Panc1 (cell line): ENCODE measurements at regions not wholly inside any gene's neighbourhood (a gene's known extent, or its start where the extent isn't known, plus 50 kb on each side); places are given as distances from the start of the nearest gene placed in this dataset.

Experiments
- ATAC-seq: fragments of 200-7000 bp; cut with Tn5 transposase; 2 replicates; pipeline ENCODE4 v1.9.1; 2020; ENCODE audit warnings: mild to moderate bottlenecking, moderate library complexity
- BruUV-seq: library from RNA; stranded (reverse); fragments of 400-500 nt; replicated peaks from 2 replicates; lab custom pipeline; 2021; lab: Mats Ljungman, UMichigan
- CTCF ChIA-PET: fragments of 300-600 bp; sonication (Branson Sonifier 250); formaldehyde crosslinking; loops from one replicate; lab custom pipeline; 2022; ENCODE audit warnings: antibody characterized with exemption; lab: Charles Lee
- POLR2A ChIA-PET: fragments of 300-600 bp; sonication (Branson Sonifier 250); formaldehyde crosslinking; loops from one replicate; lab custom pipeline; 2022; ENCODE audit warnings: antibody characterized with exemption; lab: Charles Lee
- DNase-seq: peaks from one replicate; pipeline ENCODE4 v3.0.0-alpha.2; 2010; ENCODE audit warnings: low read depth, low spot score
- H3K27ac ChIP-seq: 2 replicates; pipeline ENCODE4 v1.5.1; 2011; ENCODE audit warnings: mild to moderate bottlenecking, low read length, inconsistent platforms
- H3K27me3 ChIP-seq: fragments of 200-500 bp; sonication (Bioruptor generic); 2 replicates; pipeline ENCODE4 v1.6.0; 2014; ENCODE audit warnings: low read length, inconsistent platforms; ENCODE audit not compliant: control insufficient read depth, insufficient read depth
- H3K36me3 ChIP-seq: fragments of 200-500 bp; sonication (Bioruptor generic); 2 replicates; pipeline ENCODE4 v1.5.1; 2014; ENCODE audit warnings: inconsistent platforms, mild to moderate bottlenecking, low read length, moderate library complexity; ENCODE audit not compliant: control insufficient read depth, insufficient read depth
- H3K4me1 ChIP-seq: 2 replicates; pipeline ENCODE4 v1.5.1; 2011; ENCODE audit warnings: inconsistent platforms, mild to moderate bottlenecking, low read length, moderate library complexity; ENCODE audit not compliant: control insufficient read depth, insufficient read depth
- H3K4me3 ChIP-seq, 2 experiments: 2 replicates each; pipeline ENCODE4 v1.5.1; 2011 to 2012; ENCODE audit warnings: low read depth in 2 of 2, low read length in 2 of 2, mild to moderate bottlenecking in 2 of 2, inconsistent platforms in 1 of 2, moderate library complexity in 1 of 2
- H3K9me3 ChIP-seq: fragments of 200-500 bp; sonication (Bioruptor generic); 2 replicates; pipeline ENCODE4 v1.5.1; 2014; ENCODE audit warnings: low read depth, mild to moderate bottlenecking, inconsistent platforms, low read length, moderate library complexity; ENCODE audit not compliant: control insufficient read depth, insufficient read depth
- CTCF ChIP-seq: fragments of 450-650 bp; IDR thresholded peaks from 2 replicates; pipeline ENCODE4 v1.5.1; 2017; ENCODE audit warnings: mild to moderate bottlenecking
- POLR2AphosphoS5 ChIP-seq: IDR thresholded peaks from 2 replicates; pipeline ENCODE4 v1.6.1; 2012; ENCODE audit warnings: mild to moderate bottlenecking, low read depth, low read length, moderate library complexity
- REST ChIP-seq, 2 experiments: IDR thresholded peaks; 2 replicates each; pipeline ENCODE4 v1.6.1; 2011 to 2012; ENCODE audit warnings: low read depth in 2 of 2, control low read depth in 1 of 2, low read length in 1 of 2, mild to moderate bottlenecking in 1 of 2, moderate library complexity in 1 of 2; ENCODE audit not compliant: insufficient read depth in 1 of 2
- SIN3A ChIP-seq: IDR thresholded peaks from 2 replicates; pipeline ENCODE4 v1.6.1; 2012; ENCODE audit warnings: low read depth, mild to moderate bottlenecking, low read length, moderate library complexity, borderline replicate concordance; ENCODE audit not compliant: insufficient read depth
- TCF7L2 ChIP-seq: IDR thresholded peaks from 2 replicates; pipeline ENCODE4 v1.6.1; 2011; ENCODE audit warnings: mild to moderate bottlenecking, low read depth, low read length, inconsistent platforms
- in situ Hi-C: cut with HindIII; loops from 2 replicates; pipeline ENCODE4 v1.10.0; 2016; ENCODE audit warnings: low sequenced_read_pairs, low pct_unique_long_range_greater_than_20kb
- intact Hi-C: fragments of 100-400 bp; cut with micrococcal nuclease; formaldehyde crosslinking; loops from one replicate; pipeline ENCODE4 v1.10.0; 2022; ENCODE audit not compliant: unreplicated experiment

DNA sequence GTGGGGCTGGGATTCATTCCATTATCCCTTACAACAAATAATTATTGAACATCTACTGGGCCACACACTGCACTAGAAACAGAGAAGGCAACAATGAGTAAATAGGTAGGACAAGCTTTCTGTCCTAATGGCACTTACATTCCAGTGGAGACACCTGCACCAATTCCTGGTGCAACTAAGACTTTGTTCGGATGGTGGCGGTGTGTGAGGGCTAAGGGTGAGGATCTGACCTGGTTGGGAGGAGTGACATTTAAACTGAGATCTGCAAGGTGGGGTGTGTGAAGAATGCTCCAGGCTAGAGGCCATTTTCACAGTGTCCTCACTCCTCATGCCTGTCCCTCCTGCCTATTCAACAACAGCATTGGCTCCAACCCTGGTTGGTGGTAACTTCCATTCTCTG is 510.0 kb downstream of the XYLT1 start:
- no peaks in the 10 kb centered on the region for H3K36me3 ChIP-seq
- TF ChIP-seq REST (IDR thresholded peaks at IDR 0.05; ENCODE audit: insufficient read depth in 1 of 2, low read depth in 2 of 2, low read length in 1 of 2), result no peak
- no peak for TF ChIP-seq SIN3A
- TF ChIP-seq TCF7L2, result no peak
- TF ChIP-seq CTCF, result no peak
- ChIA-PET CTCF (no interaction called here), POLR2A (no interaction called here)
- peaks cover 4% of the 10 kb centered on the region for H3K27me3 ChIP-seq
- intact Hi-C loops (no loop called here), in situ Hi-C loops (no loop called here)
- no peak overlapping the region for H3K27ac ChIP-seq
- no peaks in the 10 kb centered on the region for H3K9me3 ChIP-seq
- ATAC-seq, result no peak
- no TSS peak for BruUV-seq
- DNase-seq, result no peak
- no peaks in the 10 kb centered on the region for H3K4me1 ChIP-seq
- H3K4me3 ChIP-seq, result no peak overlapping the region

- TF ChIP-seq CTCF, result no peak
- no peak for DNase-seq
Observed at GRCh38 chr16:16966439-16966838, 504.3 kb downstream of the XYLT1 start.

DNA sequence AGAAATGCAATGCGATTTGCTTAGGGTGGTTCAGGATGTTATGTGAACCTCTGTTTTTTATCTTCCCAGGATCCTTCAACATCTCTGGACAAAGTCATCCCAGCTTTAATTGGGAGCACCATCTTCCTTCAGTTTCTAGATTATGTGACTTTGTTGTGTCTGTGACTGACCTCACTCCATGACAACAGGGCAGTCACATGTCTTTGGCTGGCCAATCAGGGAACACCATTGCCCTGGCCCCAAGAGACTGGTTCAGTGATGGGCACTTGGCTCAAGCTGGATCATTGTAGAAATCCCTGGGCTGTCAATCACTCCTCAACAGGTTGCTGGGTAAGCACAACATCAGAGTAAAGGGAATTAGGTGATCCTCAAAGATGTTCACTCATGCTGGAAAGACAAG is 499.7 kb downstream of the XYLT1 start:
- Histone ChIP-seq H3K4me3 (no peak overlapping the region), H3K27ac (no peak overlapping the region), H3K27me3 (peaks cover 6% of the 10 kb centered on the region; the same call in 1 of the 2 replicates), H3K36me3 (no peaks in the 10 kb centered on the region), H3K4me1 (no peaks in the 10 kb centered on the region), H3K9me3 (no peaks in the 10 kb centered on the region)
- no peak for DNase-seq
- POLR2A ChIA-PET, result interaction anchor here (0.7 kb wide), 1 partner anchor 75 kb away, joined by 3 read pairs; no protein-coding TSS in a partner anchor
- no TSS peak for BruUV-seq
- ATAC-seq, result no peak
- TF ChIP-seq SIN3A (no peak), POLR2AphosphoS5 (no peak), TCF7L2 (no peak), CTCF (no peak), REST (IDR thresholded peaks at IDR 0.05; ENCODE audit: insufficient read depth in 1 of 2, low read depth in 2 of 2, low read length in 1 of 2) (no peak)
- intact Hi-C loops, result no loop called here
- CTCF ChIA-PET, result no interaction called here
- in situ Hi-C loops, result no loop called here

More at GRCh38 chr16:16966439-16966838, 504.3 kb downstream of the XYLT1 start:
- peaks cover 9% of the 10 kb centered on the region for H3K27me3 ChIP-seq
- no peak for ATAC-seq
- no peak overlapping the region for H3K4me3 ChIP-seq
- in situ Hi-C loops, result no loop called here
- intact Hi-C loops, result no loop called here
- ChIA-PET POLR2A (no interaction called here), CTCF (no interaction called here)
- no peaks in the 10 kb centered on the region for H3K36me3 ChIP-seq
- no TSS peak for BruUV-seq
- no peaks in the 10 kb centered on the region for H3K4me1 ChIP-seq
- H3K27ac ChIP-seq, result no peak overlapping the region
- H3K9me3 ChIP-seq, result no peaks in the 10 kb centered on the region
